GM19468 (cell line): ENCODE measurements at regions not wholly inside any gene's neighbourhood (a gene's known extent, or its start where the extent isn't known, plus 50 kb on each side); places are given as distances from the start of the nearest gene placed in this dataset.

Experiments used
- ATAC-seq: cut with Tn5 transposase; IDR thresholded peaks from one replicate; pipeline ENCODE4 v1.9.1; 2021; ENCODE audit warnings: mild to moderate bottlenecking, moderate library complexity, moderate number of reproducible peaks; ENCODE audit not compliant: unreplicated experiment; ENCODE audit errors: extremely low read depth

GRCh38 chr2:17309741-17310339, 208.4 kb downstream of the RAD51AP2 start:
- ATAC-seq, result peak; percentile 96

- no peak for ATAC-seq
Observed at GRCh38 chr2:17309181-17309580, 209.1 kb downstream of the RAD51AP2 start.

- no peak for ATAC-seq
Observed at GRCh38 chr2:17306706-17307105, 211.5 kb downstream of the RAD51AP2 start.

GRCh38 chr2:17306219-17306618, 212.0 kb downstream of the RAD51AP2 start:
- ATAC-seq, result no peak

- ATAC-seq, result no peak
Observed at GRCh38 chr2:17303521-17303920, 214.7 kb downstream of the RAD51AP2 start.

GRCh38 chr2:17303054-17303453, 215.2 kb downstream of the RAD51AP2 start:
- ATAC-seq, result peak; percentile 26

GRCh38 chr2:17302281-17302680, 216.0 kb downstream of the RAD51AP2 start:
- ATAC-seq, result no peak

GRCh38 chr2:17301437-17301836, 216.8 kb downstream of the RAD51AP2 start:
- no peak for ATAC-seq

GRCh38 chr2:17299891-17300540, 218.2 kb downstream of the RAD51AP2 start:
- ATAC-seq, result no peak

- ATAC-seq, result no peak
Observed at GRCh38 chr2:17298453-17298852, 219.8 kb downstream of the RAD51AP2 start.

GRCh38 chr2:17296686-17297085, 221.6 kb downstream of the RAD51AP2 start:
- no peak for ATAC-seq

GRCh38 chr2:17289669-17290068, 228.6 kb downstream of the RAD51AP2 start:
- ATAC-seq, result no peak

- ATAC-seq, result no peak
Observed at GRCh38 chr2:17287183-17287582, 231.1 kb downstream of the RAD51AP2 start.

GRCh38 chr2:17282826-17283225, 235.4 kb downstream of the RAD51AP2 start:
- no peak for ATAC-seq

GRCh38 chr2:17282245-17282644, 236.0 kb downstream of the RAD51AP2 start:
- ATAC-seq, result no peak

- ATAC-seq, result no peak
Observed at GRCh38 chr2:17276220-17276619, 242.0 kb downstream of the RAD51AP2 start.

- ATAC-seq, result no peak
Observed at GRCh38 chr2:17272652-17273525, 245.4 kb downstream of the RAD51AP2 start.

GRCh38 chr2:17272170-17272569, 246.1 kb downstream of the RAD51AP2 start:
- ATAC-seq, result no peak

- ATAC-seq, result no peak
Observed at GRCh38 chr2:17271416-17271815, 246.8 kb downstream of the RAD51AP2 start.

- ATAC-seq, result no peak
Observed at GRCh38 chr2:17270894-17271293, 247.3 kb downstream of the RAD51AP2 start.

GRCh38 chr2:17263570-17263968, 254.7 kb downstream of the RAD51AP2 start:
- no peak for ATAC-seq
